ENCODE measurements at regions not wholly inside any gene's neighbourhood (a gene's known extent, or its start where the extent isn't known, plus 50 kb on each side); places are given as distances from the start of the nearest gene placed in this dataset.

- TF ChIP-seq CTCF (IDR thresholded peaks at IDR 0.05 in 2 of 3, conservative IDR thresholded peaks at IDR 0.05 in 1 of 3; ENCODE audit: control insufficient read depth in 2 of 3, extremely low read depth in 1 of 3, insufficient read depth in 1 of 3, low read depth in 3 of 3, low read length in 3 of 3) (no peak), ATF7 (IDR thresholded peaks at IDR 0.05; ENCODE audit: low read depth) (no peak), ASH2L (IDR thresholded peaks at IDR 0.05; ENCODE audit: borderline replicate concordance, low read depth) (no peak), PAX5 (IDR thresholded peaks at IDR 0.05; ENCODE audit: borderline replicate concordance, low read depth, low read length) (no peak), MEF2A (IDR thresholded peaks at IDR 0.05; ENCODE audit: insufficient read depth, low read depth, low read length) (no peak), TBL1XR1 (IDR thresholded peaks at IDR 0.05; ENCODE audit: low read depth, low read length) (no peak), E4F1 (IDR thresholded peaks at IDR 0.05; ENCODE audit: borderline replicate concordance, partially characterized antibody) (no peak), TARDBP (IDR thresholded peaks at IDR 0.05; ENCODE audit: borderline replicate concordance) (no peak), EZH2 (IDR thresholded peaks at IDR 0.05; ENCODE audit: borderline replicate concordance, control insufficient read depth, low read depth, low read length) (no peak), RAD51 (IDR thresholded peaks at IDR 0.05) (no peak), POLR2AphosphoS5 (IDR thresholded peaks at IDR 0.05; ENCODE audit: low read length) (no peak)
- TF ChIP-seq, protein P1, sequence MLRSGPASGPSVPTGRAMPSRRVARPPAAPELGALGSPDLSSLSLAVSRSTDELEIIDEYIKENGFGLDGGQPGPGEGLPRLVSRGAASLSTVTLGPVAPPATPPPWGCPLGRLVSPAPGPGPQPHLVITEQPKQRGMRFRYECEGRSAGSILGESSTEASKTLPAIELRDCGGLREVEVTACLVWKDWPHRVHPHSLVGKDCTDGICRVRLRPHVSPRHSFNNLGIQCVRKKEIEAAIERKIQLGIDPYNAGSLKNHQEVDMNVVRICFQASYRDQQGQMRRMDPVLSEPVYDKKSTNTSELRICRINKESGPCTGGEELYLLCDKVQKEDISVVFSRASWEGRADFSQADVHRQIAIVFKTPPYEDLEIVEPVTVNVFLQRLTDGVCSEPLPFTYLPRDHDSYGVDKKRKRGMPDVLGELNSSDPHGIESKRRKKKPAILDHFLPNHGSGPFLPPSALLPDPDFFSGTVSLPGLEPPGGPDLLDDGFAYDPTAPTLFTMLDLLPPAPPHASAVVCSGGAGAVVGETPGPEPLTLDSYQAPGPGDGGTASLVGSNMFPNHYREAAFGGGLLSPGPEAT (IDR thresholded peaks at IDR 0.05; ENCODE audit: low read depth): no peak
Measured at GRCh38 chr16:14362774-14363371, 267.2 kb downstream of the PARN start (continued).
